ENCODE measurements at regions not wholly inside any gene's neighbourhood (a gene's known extent, or its start where the extent isn't known, plus 50 kb on each side); places are given as distances from the start of the nearest gene placed in this dataset.

DNA sequence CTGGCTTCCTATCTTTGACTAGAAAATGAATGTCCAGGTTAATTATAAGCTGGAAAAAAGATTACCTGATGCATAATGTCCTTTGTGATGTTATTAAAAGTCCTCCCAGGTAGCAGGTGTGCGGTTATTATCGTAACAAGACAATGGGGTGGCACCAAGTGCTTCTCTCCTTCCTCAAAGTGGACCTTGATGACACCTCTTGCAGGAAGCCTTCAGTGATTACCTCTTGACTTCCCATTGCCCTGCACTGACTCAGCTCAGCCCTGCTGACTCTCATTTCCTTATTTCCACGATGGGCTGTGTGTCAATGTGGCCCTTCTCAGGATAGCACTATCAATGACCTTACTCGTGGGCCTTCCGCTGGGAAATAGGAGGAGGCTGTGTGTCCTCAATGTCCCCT lies 477.4 kb upstream of the CCL2 start:
- no peak overlapping the region for H3K4me3 ChIP-seq (ENCODE audit: low read depth, low read length)
- TF ChIP-seq, protein P1, sequence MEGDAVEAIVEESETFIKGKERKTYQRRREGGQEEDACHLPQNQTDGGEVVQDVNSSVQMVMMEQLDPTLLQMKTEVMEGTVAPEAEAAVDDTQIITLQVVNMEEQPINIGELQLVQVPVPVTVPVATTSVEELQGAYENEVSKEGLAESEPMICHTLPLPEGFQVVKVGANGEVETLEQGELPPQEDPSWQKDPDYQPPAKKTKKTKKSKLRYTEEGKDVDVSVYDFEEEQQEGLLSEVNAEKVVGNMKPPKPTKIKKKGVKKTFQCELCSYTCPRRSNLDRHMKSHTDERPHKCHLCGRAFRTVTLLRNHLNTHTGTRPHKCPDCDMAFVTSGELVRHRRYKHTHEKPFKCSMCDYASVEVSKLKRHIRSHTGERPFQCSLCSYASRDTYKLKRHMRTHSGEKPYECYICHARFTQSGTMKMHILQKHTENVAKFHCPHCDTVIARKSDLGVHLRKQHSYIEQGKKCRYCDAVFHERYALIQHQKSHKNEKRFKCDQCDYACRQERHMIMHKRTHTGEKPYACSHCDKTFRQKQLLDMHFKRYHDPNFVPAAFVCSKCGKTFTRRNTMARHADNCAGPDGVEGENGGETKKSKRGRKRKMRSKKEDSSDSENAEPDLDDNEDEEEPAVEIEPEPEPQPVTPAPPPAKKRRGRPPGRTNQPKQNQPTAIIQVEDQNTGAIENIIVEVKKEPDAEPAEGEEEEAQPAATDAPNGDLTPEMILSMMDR (IDR thresholded peaks at IDR 0.05; ENCODE audit: insufficient read depth, low read depth, low read length, missing control alignments) = no peak
- DNase-seq (ENCODE audit: low read depth) = no peak

DNA sequence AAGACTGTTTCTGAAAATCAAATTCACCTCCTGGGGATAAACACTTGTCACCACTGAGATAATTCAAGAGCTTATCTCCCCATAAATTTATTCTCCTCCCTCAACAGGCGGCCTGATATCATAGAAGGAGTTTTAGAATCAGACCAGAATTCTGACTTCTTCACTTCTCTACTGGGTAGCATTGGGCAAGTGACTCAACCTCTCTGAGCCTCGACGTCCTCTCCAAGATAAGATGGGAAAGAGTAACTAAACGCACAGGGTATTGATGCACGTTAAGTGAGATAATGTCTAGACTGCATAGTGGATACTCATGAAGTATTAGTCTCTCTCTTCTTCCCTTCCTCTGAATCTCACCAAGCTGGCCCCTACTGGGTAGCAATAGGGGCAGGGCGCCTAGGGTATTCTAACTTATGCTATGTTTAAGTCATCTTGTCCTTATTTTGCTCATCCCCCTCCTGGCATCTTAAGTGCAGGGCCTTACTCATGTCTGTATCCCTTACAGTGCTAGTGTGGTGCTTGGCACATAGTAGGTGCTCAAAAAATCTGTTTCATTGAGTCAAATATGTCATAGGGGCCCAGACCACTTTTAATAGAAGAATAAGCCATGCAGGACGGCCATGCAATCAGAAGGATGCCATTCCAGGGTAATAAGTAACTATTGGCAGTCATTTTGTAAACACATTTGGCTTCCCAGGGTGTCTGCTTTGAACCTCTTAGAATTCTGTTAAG lies 476.4 kb upstream of the CCL2 start:
- TF ChIP-seq, protein P1 (IDR thresholded peaks at IDR 0.05; ENCODE audit: insufficient read depth, low read depth, low read length, missing control alignments) = no peak
- no peak for DNase-seq (ENCODE audit: low read depth)
- no peak overlapping the region for H3K4me3 ChIP-seq (ENCODE audit: low read depth, low read length)

DNA sequence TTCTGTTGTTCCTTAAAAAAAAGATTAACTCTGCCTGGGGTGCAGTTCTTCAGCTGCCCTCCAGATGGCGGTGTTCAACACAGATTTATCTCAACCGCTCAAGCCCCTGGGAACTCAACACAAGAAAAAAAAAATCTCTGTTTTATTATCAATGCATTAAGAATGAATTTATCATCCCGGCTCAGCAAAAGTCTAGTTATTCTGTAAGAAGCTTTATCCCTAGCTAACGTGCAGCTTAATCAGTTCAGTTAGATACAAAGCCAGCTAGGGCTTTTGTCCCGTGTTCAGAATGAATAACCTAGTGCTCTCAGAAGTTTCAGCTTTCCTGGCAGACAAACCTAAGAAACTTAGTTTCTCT lies 475.9 kb upstream of the CCL2 start:
- TF ChIP-seq, protein P1 (IDR thresholded peaks at IDR 0.05; ENCODE audit: insufficient read depth, low read depth, low read length, missing control alignments) = peak; percentile 85
- H3K4me3 ChIP-seq (ENCODE audit: low read depth, low read length) = no peak overlapping the region
- peak; percentile 64 for DNase-seq (ENCODE audit: low read depth)

DNA sequence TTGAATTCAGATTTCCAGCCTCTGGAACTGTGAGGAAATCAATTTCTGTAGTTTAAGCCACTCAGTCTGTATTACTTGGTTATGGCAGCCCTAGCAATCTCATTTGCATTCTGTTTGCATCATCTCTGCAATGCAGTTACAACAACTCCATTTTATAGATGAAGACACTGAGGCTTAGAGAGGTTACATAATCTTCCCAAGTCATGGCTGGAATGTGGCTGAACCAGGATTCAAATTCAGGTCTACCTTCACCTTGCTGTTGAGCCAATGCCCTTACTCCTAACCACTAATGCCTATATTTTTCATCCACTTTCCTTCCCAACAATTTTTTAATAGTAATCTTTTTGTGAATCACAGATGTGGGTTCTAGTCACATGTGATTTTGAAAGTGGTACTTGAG lies 469.8 kb upstream of the CCL2 start:
- H3K4me3 ChIP-seq (ENCODE audit: low read depth, low read length) = no peak overlapping the region
- TF ChIP-seq, protein P1 (IDR thresholded peaks at IDR 0.05; ENCODE audit: insufficient read depth, low read depth, low read length, missing control alignments) = no peak
- no peak for DNase-seq (ENCODE audit: low read depth)

DNA sequence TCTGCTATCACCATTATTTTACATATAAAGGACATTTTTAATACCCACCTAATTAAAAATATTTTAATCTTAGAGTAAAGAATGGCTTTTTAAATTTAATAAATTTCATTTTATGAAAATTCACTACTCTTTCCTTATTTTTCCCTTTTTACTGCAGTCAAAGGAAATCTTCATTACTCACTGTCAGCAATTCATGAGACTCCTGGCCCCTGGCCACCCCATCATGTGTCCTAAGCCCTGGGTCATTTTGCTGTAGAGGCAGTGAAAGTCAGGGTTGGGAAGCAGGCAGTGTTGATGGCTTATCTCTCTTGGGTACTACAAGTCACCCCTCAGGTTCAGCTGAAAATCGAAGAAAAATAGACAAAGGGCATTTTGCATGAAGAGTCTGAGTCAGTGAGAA lies 468.6 kb upstream of the CCL2 start:
- no peak for DNase-seq (ENCODE audit: low read depth)
- no peak overlapping the region for H3K4me3 ChIP-seq (ENCODE audit: low read depth, low read length)
- TF ChIP-seq, protein P1 (IDR thresholded peaks at IDR 0.05; ENCODE audit: insufficient read depth, low read depth, low read length, missing control alignments) = no peak

DNA sequence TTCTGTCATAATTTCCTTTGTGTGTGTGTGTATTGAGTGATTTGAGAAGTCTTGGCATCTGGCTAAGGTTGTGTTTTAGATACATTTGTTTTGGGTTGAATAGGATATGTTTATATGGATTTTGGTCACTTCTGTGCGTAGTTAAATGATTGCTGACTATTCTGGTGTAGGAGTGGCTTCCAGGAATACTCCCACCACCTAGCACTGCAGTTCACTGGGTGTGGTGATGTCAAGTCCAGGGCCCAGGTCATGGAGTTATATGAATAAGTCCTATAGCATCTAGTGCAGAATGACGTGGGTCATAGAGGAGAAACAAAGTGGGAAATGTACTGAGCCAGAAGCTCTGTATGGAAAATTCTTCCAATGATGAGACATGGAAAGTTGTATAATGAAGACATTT lies 465.4 kb upstream of the CCL2 start:
- H3K4me3 ChIP-seq (ENCODE audit: low read depth, low read length) = no peak overlapping the region
- TF ChIP-seq, protein P1 (IDR thresholded peaks at IDR 0.05; ENCODE audit: insufficient read depth, low read depth, low read length, missing control alignments) = no peak
- no peak for DNase-seq (ENCODE audit: low read depth)

DNA sequence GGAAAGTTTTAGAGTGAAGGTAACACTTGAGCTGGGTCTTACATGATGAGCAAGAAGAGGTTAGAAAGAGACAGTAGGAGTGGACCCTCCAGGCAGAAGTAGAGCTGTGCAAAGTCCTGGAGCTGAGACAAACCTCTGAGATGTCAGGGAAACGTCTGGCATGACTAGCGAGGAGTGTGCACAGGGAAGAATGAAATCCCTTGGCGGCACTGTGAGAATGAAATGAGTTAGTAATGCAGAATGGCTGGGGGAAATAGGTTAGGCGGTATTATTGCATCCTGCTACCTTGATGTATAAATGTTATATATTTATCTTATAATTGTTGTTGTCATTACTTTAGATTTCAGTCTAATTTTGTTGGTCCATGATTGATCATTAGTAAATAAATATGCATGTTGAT lies 457.9 kb upstream of the CCL2 start:
- TF ChIP-seq, protein P1 (IDR thresholded peaks at IDR 0.05; ENCODE audit: insufficient read depth, low read depth, low read length, missing control alignments) = no peak

More for the DNA sequence above, 457.9 kb upstream of the CCL2 start:
- no peak for DNase-seq (ENCODE audit: low read depth)
- H3K4me3 ChIP-seq (ENCODE audit: low read depth, low read length) = no peak overlapping the region

All from GM12865 (cell line).